SU-DHL-6 (cell line): ENCODE measurements at regions not wholly inside any gene's neighbourhood (a gene's known extent, or its start where the extent isn't known, plus 50 kb on each side); places are given as distances from the start of the nearest gene placed in this dataset.

Source experiments
- EZH2phosphoT487 ChIP-seq: fragments of 200-600 bp; sonication (generic), shearing (Covaris generic); conservative IDR thresholded peaks from 2 replicates; pipeline ENCODE4 v1.6.1; 2018; ENCODE audit warnings: mild to moderate bottlenecking, antibody characterized with exemption, low read length, moderate library complexity, mixed read lengths
- TF ChIP-seq, protein P1 (sequence below): fragments of 200-600 bp; sonication (generic); IDR thresholded peaks from one replicate; pipeline ENCODE4 v1.5.1; 2017; ENCODE audit warnings: antibody characterized with exemption, mild to moderate bottlenecking, low read length, moderate library complexity; ENCODE audit not compliant: insufficient read depth, poor library complexity, severe bottlenecking

DNA sequence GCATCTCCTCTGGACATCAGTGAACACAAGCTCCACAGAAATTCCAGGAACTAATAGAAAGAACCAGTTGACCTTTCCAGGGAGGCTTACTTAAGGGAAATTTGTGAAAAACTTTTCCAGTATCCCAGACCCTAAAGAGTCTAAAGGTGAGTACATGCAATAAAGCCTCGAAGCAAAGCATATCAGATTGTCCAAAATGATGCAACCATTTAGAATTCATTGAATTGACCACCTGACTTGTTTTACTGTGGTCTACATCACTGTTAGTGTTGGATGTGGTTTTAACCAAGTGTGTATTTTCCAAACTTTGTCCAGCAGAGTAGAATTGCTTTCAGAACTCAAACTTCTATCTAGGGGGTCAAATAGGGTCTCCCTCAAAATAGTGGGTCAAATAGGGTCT lies 76.3 kb upstream of the TIAM1 start:
- TF ChIP-seq, protein P1, sequence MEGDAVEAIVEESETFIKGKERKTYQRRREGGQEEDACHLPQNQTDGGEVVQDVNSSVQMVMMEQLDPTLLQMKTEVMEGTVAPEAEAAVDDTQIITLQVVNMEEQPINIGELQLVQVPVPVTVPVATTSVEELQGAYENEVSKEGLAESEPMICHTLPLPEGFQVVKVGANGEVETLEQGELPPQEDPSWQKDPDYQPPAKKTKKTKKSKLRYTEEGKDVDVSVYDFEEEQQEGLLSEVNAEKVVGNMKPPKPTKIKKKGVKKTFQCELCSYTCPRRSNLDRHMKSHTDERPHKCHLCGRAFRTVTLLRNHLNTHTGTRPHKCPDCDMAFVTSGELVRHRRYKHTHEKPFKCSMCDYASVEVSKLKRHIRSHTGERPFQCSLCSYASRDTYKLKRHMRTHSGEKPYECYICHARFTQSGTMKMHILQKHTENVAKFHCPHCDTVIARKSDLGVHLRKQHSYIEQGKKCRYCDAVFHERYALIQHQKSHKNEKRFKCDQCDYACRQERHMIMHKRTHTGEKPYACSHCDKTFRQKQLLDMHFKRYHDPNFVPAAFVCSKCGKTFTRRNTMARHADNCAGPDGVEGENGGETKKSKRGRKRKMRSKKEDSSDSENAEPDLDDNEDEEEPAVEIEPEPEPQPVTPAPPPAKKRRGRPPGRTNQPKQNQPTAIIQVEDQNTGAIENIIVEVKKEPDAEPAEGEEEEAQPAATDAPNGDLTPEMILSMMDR: no peak
- no peak for TF ChIP-seq EZH2phosphoT487
